Endothelial cell of umbilical vein (primary cell): ENCODE measurements at regions not wholly inside any gene's neighbourhood (a gene's known extent, or its start where the extent isn't known, plus 50 kb on each side); places are given as distances from the start of the nearest gene placed in this dataset.

Source experiments
- BruUV-seq: library from RNA; stranded (reverse); fragments of 400-500 nt; replicated peaks from 2 replicates; lab custom pipeline; 2021; lab: Mats Ljungman, UMichigan
- CTCF ChIA-PET: fragments of 300-600, 350-600 bp; sonication (Branson Sonifier 250); formaldehyde crosslinking; loops from one replicate; lab custom pipeline; 2021; ENCODE audit warnings: antibody characterized with exemption, inconsistent platforms; lab: Charles Lee
- POLR2A ChIA-PET: fragments of 300-600, 350-600 bp; sonication (Branson Sonifier 250); formaldehyde crosslinking; loops from one replicate; lab custom pipeline; 2021; ENCODE audit warnings: antibody characterized with exemption, inconsistent platforms; lab: Charles Lee
- DNase-seq: peaks from one replicate; pipeline ENCODE4 v3.0.0-alpha.2; 2011; ENCODE audit warnings: low read depth, low spot score
- FAIRE-seq: peaks from 2 replicates; lab custom pipeline; 2011; peaks lifted over from hg19 to GRCh38; lab: Jason Lieb, UNC
- H2AFZ ChIP-seq: 2 replicates; pipeline ENCODE4 v1.6.0; 2012; ENCODE audit warnings: low read depth, low read length, control low read depth, inconsistent platforms
- H3K27ac ChIP-seq: 2 replicates; pipeline ENCODE4 v1.5.1; 2011; ENCODE audit warnings: low read depth, mild to moderate bottlenecking, control low read depth, low read length, moderate library complexity; ENCODE audit not compliant: insufficient read depth
- H3K27me3 ChIP-seq, 2 experiments: 2 replicates each; pipeline versions ENCODE4 v1.6.0 to v1.6.1; 2011; ENCODE audit warnings: low read length in 2 of 2, mixed read lengths in 1 of 2; ENCODE audit not compliant: control insufficient read depth in 2 of 2, insufficient read depth in 2 of 2
- H3K36me3 ChIP-seq, 2 experiments: 2 replicates in 1 of 2; 3 replicates in 1 of 2; pipeline ENCODE4 v1.5.1; 2011; ENCODE audit warnings: low read length in 2 of 2, mild to moderate bottlenecking in 1 of 2, moderate library complexity in 1 of 2; ENCODE audit not compliant: control insufficient read depth in 2 of 2, insufficient read depth in 2 of 2; ENCODE audit errors: extremely low read depth in 1 of 2
- H3K4me1 ChIP-seq: 3 replicates; pipeline ENCODE4 v1.5.1; 2011; ENCODE audit warnings: mild to moderate bottlenecking, low read length; ENCODE audit not compliant: control insufficient read depth, insufficient read depth; ENCODE audit errors: extremely low read depth
- H3K4me2 ChIP-seq: 2 replicates; pipeline ENCODE4 v1.6.1; 2011; ENCODE audit warnings: low read length, control low read depth, mixed read lengths; ENCODE audit not compliant: insufficient read depth
- H3K4me3 ChIP-seq, 3 experiments: fragments of 200-600 bp in 1 of 3; sonication (generic), shearing (Covaris generic) in 1 of 3; replicated peaks in 1 of 3; 2 replicates each; pipeline ENCODE4 v1.5.1; 2011 to 2016; ENCODE audit warnings: control low read depth in 3 of 3, low read length in 3 of 3, mild to moderate bottlenecking in 2 of 3, inconsistent platforms in 1 of 3, low read depth in 1 of 3, moderate library complexity in 1 of 3; ENCODE audit not compliant: insufficient read depth in 1 of 3
- H3K79me2 ChIP-seq: 2 replicates; pipeline ENCODE4 v1.6.0; 2012; ENCODE audit warnings: low read length, inconsistent platforms; ENCODE audit not compliant: control insufficient read depth, insufficient read depth
- H3K9ac ChIP-seq: replicated peaks from 2 replicates; pipeline ENCODE3; 2011; ENCODE audit warnings: low read length, control low read depth; ENCODE audit not compliant: insufficient read depth; ENCODE audit errors: extremely low read depth
- H3K9me1 ChIP-seq: replicated peaks from 3 replicates; pipeline ENCODE4 v1.6.0; 2011; ENCODE audit warnings: mild to moderate bottlenecking, low read length; ENCODE audit not compliant: control insufficient read depth, insufficient read depth; ENCODE audit errors: extremely low read depth
- H3K9me3 ChIP-seq: replicated peaks from 2 replicates; pipeline ENCODE4 v1.5.1; 2012; ENCODE audit warnings: low read length, inconsistent platforms; ENCODE audit not compliant: control insufficient read depth, insufficient read depth
- H4K20me1 ChIP-seq: replicated peaks from 2 replicates; pipeline ENCODE3; 2011; ENCODE audit warnings: mild to moderate bottlenecking, low read length; ENCODE audit not compliant: control insufficient read depth, insufficient read depth; ENCODE audit errors: extremely low read depth
- CTCF ChIP-seq, 2 donors: IDR thresholded peaks; 1 replicate in 1 of 2; 2 replicates in 1 of 2; pipeline ENCODE4 v1.5.1; 2011; ENCODE audit warnings: low read length in 2 of 2, mild to moderate bottlenecking in 2 of 2, moderate library complexity in 2 of 2, control low read depth in 1 of 2, inconsistent platforms in 1 of 2, low read depth in 1 of 2; ENCODE audit not compliant: insufficient read depth in 1 of 2; ENCODE audit errors: extremely low read depth in 1 of 2
- EZH2 ChIP-seq: IDR thresholded peaks from 2 replicates; pipeline ENCODE4 v1.6.1; 2012; ENCODE audit warnings: borderline replicate concordance, low read depth, mild to moderate bottlenecking, moderate library complexity, low read length, inconsistent platforms; ENCODE audit not compliant: severe bottlenecking
- FOS ChIP-seq: IDR thresholded peaks from 2 replicates; pipeline ENCODE4 v1.6.1; 2011; ENCODE audit warnings: mild to moderate bottlenecking, low read length, moderate library complexity, borderline replicate concordance; ENCODE audit not compliant: insufficient read depth
- GATA2 ChIP-seq: IDR thresholded peaks from 2 replicates; pipeline ENCODE4 v1.7.0; 2011; ENCODE audit warnings: low read depth, mild to moderate bottlenecking, moderate library complexity, mixed read lengths, low read length; ENCODE audit not compliant: insufficient read length, insufficient read depth
- JUN ChIP-seq: IDR thresholded peaks from 2 replicates; pipeline ENCODE4 v1.6.1; 2011; ENCODE audit warnings: borderline replicate concordance, low read depth; ENCODE audit not compliant: insufficient read length, insufficient read depth
- MAX ChIP-seq: IDR thresholded peaks from 2 replicates; pipeline ENCODE4 v1.6.1; 2011; ENCODE audit not compliant: insufficient read depth, insufficient read length
- MYC ChIP-seq: IDR thresholded peaks from one replicate; pipeline ENCODE4 v1.6.1; 2011; ENCODE audit warnings: mild to moderate bottlenecking, low read depth, low read length
- POLR2A ChIP-seq: IDR thresholded peaks from 2 replicates; pipeline ENCODE4 v1.6.1; 2012; ENCODE audit warnings: low read depth, mild to moderate bottlenecking, control low read depth, low read length
- POLR2AphosphoS5 ChIP-seq: IDR thresholded peaks from 2 replicates; pipeline ENCODE4 v1.6.1; 2012; ENCODE audit warnings: low read depth, mild to moderate bottlenecking, control low read depth, low read length, moderate library complexity; ENCODE audit not compliant: insufficient read depth
- dilution Hi-C: fragments of 300-500 bp; cut with MboI; formaldehyde crosslinking; loops from one replicate; pipeline ENCODE4 v1.15.0; 2019; ENCODE audit warnings: low sequenced_read_pairs; ENCODE audit not compliant: extremely low pct_ligation_motif_present
- intact Hi-C: fragments of 100-400 bp; cut with micrococcal nuclease; formaldehyde crosslinking; loops from one replicate; pipeline ENCODE4 v1.10.0; 2022

GRCh38 chr17:51479303-51479702 is 219.0 kb downstream of the UTP18 start:
- ChIA-PET CTCF (interaction anchor here (1.9 kb wide), 1 partner anchor 19 kb away, joined by 5 read pairs; no protein-coding TSS in a partner anchor), POLR2A (no interaction called here)
- no peaks in the 10 kb centered on the region for H3K79me2 ChIP-seq
- no peak for DNase-seq
- H3K9ac ChIP-seq: no peak overlapping the region
- intact Hi-C loops: no loop called here
- no peaks in the 10 kb centered on the region for H3K36me3 ChIP-seq
- H2AFZ ChIP-seq: no peak overlapping the region
- no peak overlapping the region for H3K4me3 ChIP-seq
- no peaks in the 10 kb centered on the region for H3K9me3 ChIP-seq
- no peak overlapping the region for H3K27ac ChIP-seq
- no peaks in the 10 kb centered on the region for H3K9me1 ChIP-seq
- FAIRE-seq: no peak
- no peaks in the 10 kb centered on the region for H3K4me1 ChIP-seq
- H3K4me2 ChIP-seq: no peak overlapping the region
- TF ChIP-seq JUN (no peak), GATA2 (no peak), POLR2AphosphoS5 (no peak)
- H4K20me1 ChIP-seq: no peaks in the 10 kb centered on the region
- H3K27me3 ChIP-seq: no peaks in the 10 kb centered on the region
- dilution Hi-C loops: no loop called here
- BruUV-seq: no TSS peak

DNA sequence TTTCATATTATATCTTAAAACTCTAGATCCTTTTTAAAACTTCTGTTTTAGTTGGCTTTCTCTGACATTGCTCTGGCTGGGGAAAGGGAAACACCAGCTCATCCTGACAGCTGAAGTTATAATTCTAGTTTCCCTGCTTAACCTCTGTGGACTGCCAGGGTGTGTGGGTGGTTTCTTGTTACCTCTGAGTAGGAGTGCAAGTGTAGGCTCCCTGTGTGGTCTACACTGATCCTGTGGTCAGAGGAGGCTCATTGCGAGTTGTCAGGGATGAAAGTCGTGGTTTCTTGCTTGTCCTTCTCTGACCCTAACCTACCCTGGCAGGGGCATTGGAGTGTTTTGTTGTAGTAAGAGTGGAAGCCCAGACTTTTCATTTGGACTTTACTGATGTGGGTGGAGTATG is 221.0 kb downstream of the UTP18 start:
- intact Hi-C loops: no loop called here

More for the DNA sequence above, 221.0 kb downstream of the UTP18 start:
- Histone ChIP-seq H3K4me1 (no peaks in the 10 kb centered on the region), H3K79me2 (no peaks in the 10 kb centered on the region), H3K4me2 (no peak overlapping the region), H2AFZ (no peak overlapping the region), H3K27ac (no peak overlapping the region), H3K27me3 (no peaks in the 10 kb centered on the region), H3K9ac (no peak overlapping the region), H3K4me3 (no peak overlapping the region), H4K20me1 (no peaks in the 10 kb centered on the region), H3K9me3 (no peaks in the 10 kb centered on the region), H3K9me1 (no peaks in the 10 kb centered on the region), H3K36me3 (no peaks in the 10 kb centered on the region)
- BruUV-seq: no TSS peak
- no peak for DNase-seq
- dilution Hi-C loops: no loop called here
- ChIA-PET POLR2A (no interaction called here), CTCF (no interaction called here)
- no peak for FAIRE-seq
- no peak for TF ChIP-seq JUN
- TF ChIP-seq FOS: no peak
- no peak for TF ChIP-seq MAX
- TF ChIP-seq POLR2A: no peak
- no peak for TF ChIP-seq GATA2
- no peak for TF ChIP-seq POLR2AphosphoS5
- TF ChIP-seq MYC: no peak
- TF ChIP-seq EZH2: no peak
- no peak for TF ChIP-seq CTCF (IDR thresholded peaks at IDR 0.05; ENCODE audit: extremely low read depth in 1 of 2, insufficient read depth in 1 of 2, low read depth in 1 of 2, low read length in 2 of 2)
